IPS DF 6.9 (cell line): ENCODE measurements at regions not wholly inside any gene's neighbourhood (a gene's known extent, or its start where the extent isn't known, plus 50 kb on each side); places are given as distances from the start of the nearest gene placed in this dataset.

ENCODE experiments used
- DNase-seq: peaks from one replicate; pipeline ENCODE4 v3.0.0-alpha.2; 2013; ENCODE audit warnings: low read depth, low spot score
- H3K27ac ChIP-seq: one replicate; pipeline ENCODE4 v1.5.1; 2013; ENCODE audit warnings: low read length, control low read depth
- H3K27me3 ChIP-seq: 2 replicates; pipeline ENCODE4 v1.6.1; 2013; ENCODE audit warnings: mild to moderate bottlenecking, low read length; ENCODE audit not compliant: control insufficient read depth, insufficient read depth
- H3K36me3 ChIP-seq: 2 replicates; pipeline ENCODE4 v1.6.1; 2013; ENCODE audit warnings: low read length; ENCODE audit not compliant: control insufficient read depth, insufficient read depth
- H3K4me1 ChIP-seq: 2 replicates; pipeline ENCODE4 v1.6.1; 2013; ENCODE audit warnings: low read length; ENCODE audit not compliant: control insufficient read depth, insufficient read depth
- H3K4me3 ChIP-seq: 2 replicates; pipeline ENCODE4 v1.5.1; 2013; ENCODE audit warnings: mild to moderate bottlenecking, low read length
- H3K9me3 ChIP-seq: 2 replicates; pipeline ENCODE4 v1.6.1; 2013; ENCODE audit warnings: low read length, inconsistent platforms; ENCODE audit not compliant: control insufficient read depth, insufficient read depth
- WGBS: extraction: QIAGEN DNeasy Blood & Tissue Kit; methylation state at CpG from one replicate; pipeline ENCODE4 v1.1.7; 2013; ENCODE audit warnings: mixed read lengths, missing lambda C conversion rate; ENCODE audit not compliant: insufficient read length, insufficient coverage; 5-methylcytosine and 5-hydroxymethylcytosine counted together

- DNase-seq: no peak
- no peak overlapping the region for H3K27ac ChIP-seq
- H3K36me3 ChIP-seq: no peaks in the 10 kb centered on the region
- H3K4me1 ChIP-seq: peaks cover 8% of the 10 kb centered on the region; the same call in 1 of the 2 replicates
- WGBS: no CpG with 5 or more reads among the region's 5 CpGs
- no peak overlapping the region for H3K4me3 ChIP-seq
- H3K27me3 ChIP-seq: no peaks in the 10 kb centered on the region
- H3K9me3 ChIP-seq: no peaks in the 10 kb centered on the region
These were observed 178.8 kb upstream of the HS6ST1 start for GRCh38 chr2:128497461-128497860.

- Histone ChIP-seq H3K4me3 (no peak overlapping the region), H3K27me3 (no peaks in the 10 kb centered on the region), H3K4me1 (peaks cover 3% of the 10 kb centered on the region; the same call in 1 of the 2 replicates), H3K9me3 (no peaks in the 10 kb centered on the region), H3K27ac (no peak overlapping the region), H3K36me3 (no peaks in the 10 kb centered on the region)
- DNase-seq: no peak
- WGBS: no CpG with 5 or more reads among the region's 8 CpGs
These were observed 179.4 kb upstream of the HS6ST1 start for GRCh38 chr2:128498086-128498485.

GRCh38 chr2:128498589-128498988 is 179.9 kb upstream of the HS6ST1 start:
- no CpG with 5 or more reads among the region's 5 CpGs for whole genome bisulfite sequencing
- H3K4me3 ChIP-seq: no peak overlapping the region
- peaks cover 1% of the 10 kb centered on the region; the same call in 1 of the 2 replicates for H3K4me1 ChIP-seq
- no peaks in the 10 kb centered on the region for H3K9me3 ChIP-seq
- no peak for DNase-seq
- H3K36me3 ChIP-seq: no peaks in the 10 kb centered on the region
- H3K27me3 ChIP-seq: no peaks in the 10 kb centered on the region
- H3K27ac ChIP-seq: no peak overlapping the region

DNA sequence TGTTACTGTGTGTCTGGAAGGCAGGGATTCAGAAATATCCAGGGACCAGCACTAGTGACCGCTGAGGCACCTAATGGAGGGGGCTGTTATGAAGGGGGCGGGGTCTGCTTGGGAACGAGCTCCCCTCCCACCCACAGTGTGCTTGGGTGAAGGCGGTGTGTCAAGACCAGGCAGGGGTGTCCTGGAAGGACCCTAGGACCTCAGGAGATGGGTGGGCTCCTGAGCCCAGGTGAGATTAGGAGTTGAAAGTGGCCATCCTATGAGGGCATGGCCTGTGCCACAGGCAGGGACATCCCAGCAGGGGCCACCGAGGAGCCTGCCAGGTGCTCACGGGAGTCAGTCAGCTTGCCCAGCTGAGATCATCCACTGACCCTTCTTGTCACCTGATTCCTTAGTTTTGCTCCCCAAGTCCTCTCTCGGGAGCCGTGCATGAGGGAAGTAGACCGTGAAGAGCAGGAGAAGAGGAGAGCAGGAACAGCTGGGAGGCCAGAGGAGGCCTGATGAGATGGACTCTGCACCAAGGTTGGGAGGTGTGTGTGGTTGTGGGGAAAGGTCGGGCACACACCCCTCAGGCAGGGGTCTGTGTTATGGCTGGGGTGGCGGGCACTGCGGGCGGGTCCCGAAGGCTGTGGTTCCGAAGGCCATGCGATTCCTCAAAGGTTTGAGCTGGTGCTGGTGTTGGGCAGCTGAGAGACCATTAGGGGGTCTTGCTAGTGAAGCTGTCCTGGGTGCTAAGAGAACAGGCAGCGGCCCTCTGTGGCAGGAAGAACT is 180.9 kb upstream of the HS6ST1 start:
- WGBS: no CpG with 5 or more reads among the region's 17 CpGs
- DNase-seq: no peak
- H3K4me1 ChIP-seq: no peaks in the 10 kb centered on the region
- H3K27ac ChIP-seq: no peak overlapping the region
- H3K9me3 ChIP-seq: no peaks in the 10 kb centered on the region
- no peaks in the 10 kb centered on the region for H3K36me3 ChIP-seq
- H3K27me3 ChIP-seq: no peaks in the 10 kb centered on the region
- no peak overlapping the region for H3K4me3 ChIP-seq

- no peak for DNase-seq
- no peak overlapping the region for H3K27ac ChIP-seq
- H3K4me1 ChIP-seq: no peaks in the 10 kb centered on the region
- WGBS: no CpG with 5 or more reads among the region's 10 CpGs
- no peak overlapping the region for H3K4me3 ChIP-seq
- no peaks in the 10 kb centered on the region for H3K36me3 ChIP-seq
- H3K27me3 ChIP-seq: no peaks in the 10 kb centered on the region
- no peaks in the 10 kb centered on the region for H3K9me3 ChIP-seq
These were observed 181.6 kb upstream of the HS6ST1 start for GRCh38 chr2:128500138-128500800.

DNA sequence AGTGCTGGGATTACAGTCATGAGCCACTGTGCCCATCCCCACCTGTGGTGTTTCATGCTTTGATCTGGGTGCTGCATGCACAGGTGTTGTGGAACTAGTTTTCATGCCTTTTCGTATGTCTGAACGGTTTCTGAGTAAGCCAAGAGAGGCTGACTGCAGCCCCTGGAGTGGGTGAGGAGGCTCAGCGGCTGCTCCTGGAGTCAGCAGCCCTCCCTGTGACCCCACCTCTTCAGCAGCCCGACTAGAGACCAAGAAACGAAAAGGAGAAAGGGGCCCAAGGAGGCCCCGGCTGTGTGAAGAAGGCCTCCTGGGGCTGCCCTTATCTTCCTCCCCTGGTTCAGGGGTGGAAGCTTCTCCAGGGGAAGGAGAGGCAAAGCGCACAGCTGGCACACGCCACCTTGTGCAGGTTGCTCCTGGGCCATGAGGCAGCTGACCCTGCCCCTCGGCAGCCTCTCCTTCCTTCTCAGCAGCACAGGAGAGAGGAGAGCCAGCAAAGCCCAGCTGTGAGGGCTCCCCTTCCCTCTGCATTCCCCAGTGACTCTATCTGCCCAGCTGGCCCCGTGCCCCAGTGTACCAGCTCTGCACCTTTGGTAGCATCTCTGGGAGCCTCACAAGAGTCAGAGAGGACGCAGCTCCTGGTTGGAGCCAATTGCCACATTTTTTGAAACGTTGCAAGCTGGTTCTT is 182.5 kb upstream of the HS6ST1 start:
- no peaks in the 10 kb centered on the region for H3K9me3 ChIP-seq
- no peak for DNase-seq
- WGBS: no CpG with 5 or more reads among the region's 12 CpGs
- H3K27me3 ChIP-seq: no peaks in the 10 kb centered on the region
- H3K27ac ChIP-seq: no peak overlapping the region
- no peaks in the 10 kb centered on the region for H3K4me1 ChIP-seq
- no peak overlapping the region for H3K4me3 ChIP-seq
- no peaks in the 10 kb centered on the region for H3K36me3 ChIP-seq

DNA sequence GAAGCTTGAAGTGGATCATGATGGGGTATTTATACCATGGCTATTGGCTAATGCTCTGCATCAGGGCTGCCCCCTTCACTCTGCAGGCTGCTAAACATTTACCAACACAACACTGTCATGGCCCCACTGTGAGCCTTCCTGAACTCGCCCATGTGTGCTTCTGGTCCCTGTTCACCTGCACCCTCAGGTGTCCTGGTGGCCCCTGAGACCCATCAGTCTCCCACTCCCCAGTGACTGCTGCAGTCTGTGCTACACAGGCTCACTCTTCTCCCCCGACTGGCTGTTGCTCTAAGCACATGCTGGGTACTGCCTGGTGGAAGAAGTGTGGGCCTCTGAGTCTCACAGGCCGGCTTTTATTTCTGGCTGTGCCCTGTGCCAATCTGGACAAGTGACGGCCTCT is 183.0 kb upstream of the HS6ST1 start:
- Histone ChIP-seq H3K36me3 (no peaks in the 10 kb centered on the region), H3K4me3 (no peak overlapping the region), H3K4me1 (no peaks in the 10 kb centered on the region), H3K9me3 (no peaks in the 10 kb centered on the region), H3K27ac (no peak overlapping the region), H3K27me3 (no peaks in the 10 kb centered on the region)
- no peak for DNase-seq
- no CpG with 5 or more reads among the region's 4 CpGs for WGBS

DNA sequence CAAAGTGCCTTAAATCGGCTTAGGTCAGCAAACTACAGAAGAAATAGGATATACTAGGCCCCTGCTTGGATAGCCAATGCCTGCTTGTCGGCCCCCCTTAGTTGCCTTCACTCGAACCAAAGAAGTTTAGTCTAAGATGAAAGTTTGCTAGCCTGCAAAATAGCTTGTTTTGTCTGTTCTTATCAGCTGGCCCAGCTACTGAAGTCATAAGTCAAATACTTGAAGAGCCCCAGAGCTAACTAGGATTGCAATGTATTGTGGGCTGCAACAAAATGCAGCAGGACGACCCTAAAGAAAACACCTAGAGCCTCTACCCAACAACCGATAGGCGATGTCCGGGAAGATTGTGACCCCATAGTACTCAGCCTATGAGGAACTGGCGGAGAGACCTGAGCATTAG is 183.5 kb upstream of the HS6ST1 start:
- no peaks in the 10 kb centered on the region for H3K4me1 ChIP-seq
- WGBS: no CpG with 5 or more reads among the region's 8 CpGs
- H3K27ac ChIP-seq: no peak overlapping the region

DNA sequence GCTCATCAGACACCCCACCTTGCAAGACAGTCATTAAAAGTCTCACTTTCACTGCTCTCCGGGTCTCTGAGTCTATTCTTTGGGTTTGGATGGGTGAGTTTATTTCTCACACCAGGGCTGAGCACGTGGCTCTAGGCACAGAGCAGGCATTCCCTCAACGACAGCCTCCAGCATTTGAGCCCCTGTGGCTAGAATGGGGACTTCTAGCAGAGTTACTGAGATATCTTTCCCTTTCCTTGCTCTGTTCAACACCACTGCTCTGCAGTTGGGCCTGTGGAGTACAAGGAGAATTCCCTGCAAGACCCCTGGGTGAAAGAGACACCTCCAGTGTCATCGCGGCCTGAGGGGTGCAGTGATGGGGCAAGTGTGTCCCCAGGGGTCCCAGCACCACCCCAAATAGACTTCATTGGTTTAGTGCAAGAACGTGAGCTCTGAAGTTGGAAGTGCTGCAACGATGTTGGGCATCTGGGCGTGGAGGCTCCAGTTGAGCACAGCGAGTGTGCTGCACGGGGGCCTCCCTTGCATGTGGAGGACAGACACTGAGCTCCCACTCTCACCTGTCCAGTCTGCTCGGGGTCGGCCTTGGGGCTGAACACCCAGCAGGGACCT is 184.1 kb upstream of the HS6ST1 start:
- no CpG with 5 or more reads among the region's 12 CpGs for WGBS
- H3K9me3 ChIP-seq: no peaks in the 10 kb centered on the region
- no peak overlapping the region for H3K27ac ChIP-seq
- no peaks in the 10 kb centered on the region for H3K36me3 ChIP-seq
- no peaks in the 10 kb centered on the region for H3K27me3 ChIP-seq
- H3K4me3 ChIP-seq: no peak overlapping the region
- H3K4me1 ChIP-seq: no peaks in the 10 kb centered on the region
- no peak for DNase-seq

More for the DNA sequence above, 183.5 kb upstream of the HS6ST1 start:
- Histone ChIP-seq H3K9me3 (no peaks in the 10 kb centered on the region), H3K27me3 (no peaks in the 10 kb centered on the region), H3K4me3 (no peak overlapping the region), H3K36me3 (no peaks in the 10 kb centered on the region)
- DNase-seq: no peak
